H1 (cell line): ENCODE measurements at regions not wholly inside any gene's neighbourhood (a gene's known extent, or its start where the extent isn't known, plus 50 kb on each side); places are given as distances from the start of the nearest gene placed in this dataset.

Experiments used
- CTCF ChIA-PET: fragments of 300-600 bp; sonication (Branson Sonifier 250); formaldehyde crosslinking; loops from one replicate; lab custom pipeline; 2021; ENCODE audit not compliant: partially characterized antibody; lab: Charles Lee
- POLR2A ChIA-PET: fragments of 300-600 bp; sonication (Branson Sonifier 250); formaldehyde crosslinking; loops from one replicate; lab custom pipeline; 2021; ENCODE audit warnings: inconsistent platforms; ENCODE audit not compliant: partially characterized antibody; lab: Charles Lee
- DNase-seq, 2 experiments: peaks; one replicate each; pipeline versions ENCODE4 v3.0.0 to v3.0.0-alpha.2; 2010 to 2022; ENCODE audit warnings: low spot score in 2 of 2, low read depth in 1 of 2, mixed read lengths in 1 of 2
- FAIRE-seq: peaks from 2 replicates; lab custom pipeline; 2011; peaks lifted over from hg19 to GRCh38; lab: Jason Lieb, UNC
- H2AFZ ChIP-seq: 2 replicates; pipeline ENCODE4 v1.8.1; 2012; ENCODE audit warnings: low read length, inconsistent platforms
- H2AK5ac ChIP-seq: 2 replicates; pipeline ENCODE4 v1.6.1; 2013; ENCODE audit warnings: low read depth, low read length
- H2BK120ac ChIP-seq: replicated peaks from 2 replicates; pipeline ENCODE3; 2013; ENCODE audit warnings: low read depth, low read length, inconsistent platforms
- H2BK12ac ChIP-seq: 2 replicates; pipeline ENCODE4 v1.6.1; 2013; ENCODE audit warnings: low read depth, low read length
- H2BK15ac ChIP-seq: 2 replicates; pipeline ENCODE4 v1.6.1; 2013; ENCODE audit warnings: low read length
- H2BK20ac ChIP-seq: 2 replicates; pipeline ENCODE4 v1.6.1; 2013; ENCODE audit warnings: low read length
- H2BK5ac ChIP-seq: 2 replicates; pipeline ENCODE4 v1.6.1; 2013; ENCODE audit warnings: low read depth, low read length
- H3K14ac ChIP-seq: 2 replicates; pipeline ENCODE4 v1.6.1; 2013; ENCODE audit warnings: inconsistent platforms; ENCODE audit not compliant: insufficient read length
- H3K18ac ChIP-seq: 2 replicates; pipeline ENCODE4 v1.6.1; 2013; ENCODE audit warnings: low read length; ENCODE audit errors: extremely low read depth
- H3K23ac ChIP-seq: 2 replicates; pipeline ENCODE4 v1.6.1; 2013; ENCODE audit warnings: inconsistent platforms; ENCODE audit not compliant: insufficient read length
- H3K23me2 ChIP-seq: 2 replicates; pipeline ENCODE4 v1.6.1; 2013; ENCODE audit warnings: low read depth, low read length
- H3K27ac ChIP-seq: 2 replicates; pipeline ENCODE4 v1.6.1; 2011; ENCODE audit warnings: low read depth, low read length, inconsistent platforms
- H3K27me3 ChIP-seq, 4 experiments: replicated peaks in 1 of 4; 1 replicate in 1 of 4; 2 replicates in 3 of 4; pipeline versions ENCODE4 v1.6.1 to v1.8.1; 2011 to 2013; ENCODE audit warnings: low read length in 3 of 4, mild to moderate bottlenecking in 3 of 4, inconsistent platforms in 2 of 4, mixed read lengths in 2 of 4, moderate library complexity in 1 of 4; ENCODE audit not compliant: control insufficient read depth in 3 of 4, insufficient read depth in 3 of 4; ENCODE audit errors: extremely low read depth in 1 of 4
- H3K36me3 ChIP-seq, 4 experiments: 2 replicates each; pipeline versions ENCODE4 v1.6.1 to v1.8.1; 2011 to 2013; ENCODE audit warnings: mild to moderate bottlenecking in 4 of 4, low read length in 3 of 4, moderate library complexity in 2 of 4, control low read depth in 1 of 4, inconsistent platforms in 1 of 4; ENCODE audit not compliant: insufficient read depth in 4 of 4, control insufficient read depth in 2 of 4
- H3K4ac ChIP-seq: replicated peaks from 2 replicates; pipeline ENCODE3; 2013; ENCODE audit warnings: low read length, low read depth, mixed read lengths, inconsistent platforms; ENCODE audit not compliant: insufficient read length
- H3K4me1 ChIP-seq, 4 experiments: replicated peaks in 1 of 4; 1 replicate in 1 of 4; 2 replicates in 3 of 4; pipeline versions ENCODE4 v1.6.1 to v1.8.1; 2011 to 2013; ENCODE audit warnings: low read length in 3 of 4, inconsistent platforms in 2 of 4, mixed read lengths in 1 of 4; ENCODE audit not compliant: insufficient read depth in 4 of 4, control insufficient read depth in 3 of 4
- H3K4me2 ChIP-seq, 2 experiments: 2 replicates each; pipeline versions ENCODE4 v1.6.1 to v1.8.1; 2011 to 2013; ENCODE audit warnings: low read depth in 2 of 2, low read length in 2 of 2, control low read depth in 1 of 2, inconsistent platforms in 1 of 2, mild to moderate bottlenecking in 1 of 2; ENCODE audit not compliant: insufficient read depth in 1 of 2
- H3K4me3 ChIP-seq, 4 experiments: fragments of 200-600, 300-600 bp in 1 of 4; sonication (generic), shearing (Covaris generic), sonication (Bioruptor Twin) in 1 of 4; 2 replicates each; pipeline versions ENCODE4 v1.5.1 to v1.8.1; 2011 to 2016; ENCODE audit warnings: low read length in 4 of 4, low read depth in 3 of 4, control low read depth in 2 of 4, inconsistent platforms in 2 of 4, mild to moderate bottlenecking in 2 of 4, mixed read lengths in 1 of 4, moderate library complexity in 1 of 4; ENCODE audit not compliant: insufficient read depth in 2 of 4; ENCODE audit errors: extremely low read depth in 1 of 4
- H3K56ac ChIP-seq: replicated peaks from 2 replicates; pipeline ENCODE3; 2013; ENCODE audit warnings: low read depth, mild to moderate bottlenecking, mixed read lengths, low read length, inconsistent platforms; ENCODE audit not compliant: insufficient read length
- H3K79me1 ChIP-seq: 2 replicates; pipeline ENCODE4 v1.6.1; 2013; ENCODE audit warnings: low read depth, low read length, control low read depth
- H3K79me2 ChIP-seq, 2 experiments: 2 replicates each; pipeline versions ENCODE4 v1.6.1 to v1.8.1; 2012 to 2013; ENCODE audit warnings: low read length in 2 of 2, mild to moderate bottlenecking in 2 of 2, inconsistent platforms in 1 of 2; ENCODE audit not compliant: insufficient read depth in 2 of 2, control insufficient read depth in 1 of 2
- H3K9ac ChIP-seq, 4 experiments: replicated peaks in 1 of 4; 1 replicate in 1 of 4; 2 replicates in 3 of 4; pipeline versions ENCODE4 v1.6.1 to v1.8.1; 2011 to 2013; ENCODE audit warnings: low read depth in 3 of 4, low read length in 3 of 4, control low read depth in 2 of 4, mild to moderate bottlenecking in 2 of 4, moderate library complexity in 2 of 4, inconsistent platforms in 1 of 4; ENCODE audit errors: extremely low read depth in 1 of 4
- H3K9me3 ChIP-seq, 2 experiments: 2 replicates each; pipeline versions ENCODE4 v1.6.1 to v1.8.1; 2012 to 2013; ENCODE audit warnings: mild to moderate bottlenecking in 2 of 2, moderate library complexity in 2 of 2, control low read depth in 1 of 2, inconsistent platforms in 1 of 2, low read depth in 1 of 2, low read length in 1 of 2, mixed read lengths in 1 of 2; ENCODE audit not compliant: insufficient read depth in 2 of 2
- H4K20me1 ChIP-seq, 2 experiments: replicated peaks in 1 of 2; 2 replicates each; pipeline versions ENCODE3 to v1.8.1; 2011 to 2013; ENCODE audit warnings: inconsistent platforms in 2 of 2, low read length in 2 of 2, mild to moderate bottlenecking in 1 of 2; ENCODE audit not compliant: insufficient read depth in 2 of 2, control insufficient read depth in 1 of 2
- H4K5ac ChIP-seq: 2 replicates; pipeline ENCODE4 v1.6.1; 2013; ENCODE audit warnings: low read length, low read depth, mixed read lengths, inconsistent platforms; ENCODE audit not compliant: insufficient read length
- H4K8ac ChIP-seq: 2 replicates; pipeline ENCODE4 v1.8.0; 2013; ENCODE audit warnings: mild to moderate bottlenecking, moderate library complexity, low read length, inconsistent platforms; ENCODE audit not compliant: insufficient read depth; ENCODE audit errors: extremely low read depth
- H4K91ac ChIP-seq: replicated peaks from 2 replicates; pipeline ENCODE3; 2013; ENCODE audit warnings: low read length, mixed read lengths, inconsistent platforms; ENCODE audit not compliant: insufficient read length
- ASH2L ChIP-seq: fragments of 200-600, 300-600 bp; sonication (generic); IDR thresholded peaks from one replicate; pipeline ENCODE4 v1.7.1; 2017; ENCODE audit warnings: low read length
- BCL11A ChIP-seq, 2 experiments: IDR thresholded peaks; one replicate each; pipeline ENCODE4 v1.6.1; 2011; ENCODE audit warnings: low read depth in 2 of 2, low read length in 2 of 2, mild to moderate bottlenecking in 2 of 2
- BRCA1 ChIP-seq: IDR thresholded peaks from 2 replicates; pipeline ENCODE4 v1.6.1; 2012; ENCODE audit warnings: low read depth, low read length, improper control_type of control experiment
- CREB1 ChIP-seq: IDR thresholded peaks from 2 replicates; pipeline ENCODE4 v1.6.1; 2012; ENCODE audit warnings: inconsistent platforms
- CTBP2 ChIP-seq: IDR thresholded peaks from 2 replicates; pipeline ENCODE4 v1.7.0; 2011; ENCODE audit warnings: borderline replicate concordance, mild to moderate bottlenecking, moderate library complexity, mixed read lengths, low read length; ENCODE audit not compliant: insufficient read depth, insufficient read length
- EGR1 ChIP-seq: IDR thresholded peaks from 2 replicates; pipeline ENCODE4 v1.6.1; 2011; ENCODE audit warnings: low read depth, low read length, borderline replicate concordance
- EP300 ChIP-seq, 2 experiments: IDR thresholded peaks; 1 replicate in 1 of 2; 2 replicates in 1 of 2; pipeline ENCODE4 v1.6.1; 2011 to 2012; ENCODE audit warnings: low read depth in 2 of 2, low read length in 2 of 2, mild to moderate bottlenecking in 2 of 2, borderline replicate concordance in 1 of 2, inconsistent platforms in 1 of 2, moderate library complexity in 1 of 2
- JUN ChIP-seq: IDR thresholded peaks from 2 replicates; pipeline ENCODE4 v1.6.1; 2011; ENCODE audit warnings: low read depth, mild to moderate bottlenecking, improper control_type of control experiment, low read length
- JUND ChIP-seq: IDR thresholded peaks from 2 replicates; pipeline ENCODE4 v1.6.1; 2011; ENCODE audit warnings: mild to moderate bottlenecking, improper control_type of control experiment, low read length
- RFX5 ChIP-seq: IDR thresholded peaks from 2 replicates; pipeline ENCODE4 v1.6.1; 2011; ENCODE audit warnings: low read depth, low read length, improper control_type of control experiment, borderline replicate concordance
- TAF1 ChIP-seq: IDR thresholded peaks from 2 replicates; pipeline ENCODE4 v1.6.1; 2011; ENCODE audit warnings: mild to moderate bottlenecking, low read depth, low read length
- TAF7 ChIP-seq: optimal IDR thresholded peaks from 2 replicates; pipeline ENCODE3; 2011; ENCODE audit warnings: low read depth, mild to moderate bottlenecking, inconsistent platforms, low read length, moderate library complexity, borderline replicate concordance
- TCF12 ChIP-seq: IDR thresholded peaks from 2 replicates; pipeline ENCODE4 v1.6.1; 2011; ENCODE audit warnings: low read depth, mild to moderate bottlenecking, low read length
- WGBS, 2 experiments: shearing (Covaris generic) in 1 of 2; methylation state at CpG; one replicate each; pipeline versions ENCODE4 v1.1.6 to v1.1.7; 2013 to 2015; ENCODE audit warnings: low lambda C conversion rate in 2 of 2, mixed read lengths in 2 of 2, inconsistent platforms in 1 of 2, low coverage in 1 of 2, missing lambda C conversion rate in 1 of 2; ENCODE audit not compliant: insufficient replicate concordance in 2 of 2, insufficient coverage in 1 of 2, insufficient read length in 1 of 2; ENCODE audit errors: extremely low coverage in 1 of 2, missing lambda C conversion rate in 1 of 2; 5-methylcytosine and 5-hydroxymethylcytosine counted together

GRCh38 chr10:60604342-60604741 is 173.9 kb upstream of the CDK1 start:
- Histone ChIP-seq H4K20me1 (no peaks in the 10 kb centered on the region), H3K4me2 (no peak overlapping the region), H3K18ac (no peak overlapping the region), H4K5ac (no peak overlapping the region), H2AFZ (no peak overlapping the region), H3K36me3 (no peaks in the 10 kb centered on the region), H3K4me1 (no peaks in the 10 kb centered on the region), H3K9ac (no peak overlapping the region), H3K79me1 (no peaks in the 10 kb centered on the region), H3K23me2 (no peaks in the 10 kb centered on the region), H3K14ac (no peak overlapping the region), H2BK15ac (no peak overlapping the region), H4K8ac (no peak overlapping the region), H2BK20ac (no peak overlapping the region), H2BK5ac (no peak overlapping the region), H2AK5ac (no peak overlapping the region), H3K27me3 (peaks cover 0 to 1% (median 0%) of the 10 kb centered on the region in 4 experiments; a peak in 1 of 7 replicates), H3K56ac (no peak overlapping the region), H3K9me3 (no peaks in the 10 kb centered on the region), H4K91ac (no peak overlapping the region), H3K27ac (no peak overlapping the region), H3K23ac (no peak overlapping the region), H2BK12ac (no peak overlapping the region), H3K4ac (no peak overlapping the region), H2BK120ac (no peak overlapping the region), H3K4me3 (no peak overlapping the region), H3K79me2 (no peaks in the 10 kb centered on the region)
- DNase-seq (no peak), FAIRE-seq (peak; percentile 19)
- ChIA-PET CTCF (interaction anchor here (0.6 to 1.2 kb wide), 5 partner anchors 9 to 500 kb away, joined by 3 to 5 read pairs (median 3); no protein-coding TSS in a partner anchor), POLR2A (no interaction called here)
- 79% methylated on average over 1 of the region's 1 CpG; no CpG with 5 or more reads in 1 of the 2 experiments for WGBS, 2 experiments
- TF ChIP-seq TAF7 (no peak), TCF12 (no peak), JUN (no peak), EGR1 (no peak), CTBP2 (no peak), EP300 (IDR thresholded peaks at IDR 0.05; ENCODE audit: borderline replicate concordance in 1 of 2, low read depth in 2 of 2, low read length in 2 of 2) (no peak), BCL11A (IDR thresholded peaks at IDR 0.05; ENCODE audit: low read depth in 2 of 2, low read length in 2 of 2) (no peak), ASH2L (no peak), JUND (no peak), RFX5 (no peak), TAF1 (no peak), BRCA1 (no peak), CREB1 (no peak)
